Mucosa of descending colon (tissue), 3 donors: ENCODE measurements at regions not wholly inside any gene's neighbourhood (a gene's known extent, or its start where the extent isn't known, plus 50 kb on each side); places are given as distances from the start of the nearest gene placed in this dataset.

Source experiments
- ATAC-seq: fragments of 200-7000 bp; cut with Tn5 transposase; one replicate; pipeline ENCODE4 v1.9.1; 2020; ENCODE audit warnings: mild to moderate bottlenecking, moderate library complexity
- DNase-seq, 3 donors: peaks; one replicate each; pipeline ENCODE4 v3.0.0-alpha.2; 2020
- H3K36me3 ChIP-seq: fragments of 200-600 bp; one replicate; pipeline ENCODE4 v1.8.0; 2021; ENCODE audit warnings: low read depth, mild to moderate bottlenecking
- H3K4me1 ChIP-seq: fragments of 200-600 bp; one replicate; pipeline ENCODE4 v1.8.0; 2021; ENCODE audit warnings: low read depth, mild to moderate bottlenecking
- H3K4me3 ChIP-seq: fragments of 200-600 bp; one replicate; pipeline ENCODE4 v1.8.0; 2021; ENCODE audit warnings: mild to moderate bottlenecking
- H3K9me3 ChIP-seq: fragments of 200-600 bp; one replicate; pipeline ENCODE4 v1.8.0; 2021; ENCODE audit warnings: mild to moderate bottlenecking
- intact Hi-C, 2 donors: fragments of 100-400 bp; cut with DNase I in 1 of 2; cut with micrococcal nuclease in 1 of 2; formaldehyde crosslinking; loops; one replicate each; pipeline versions ENCODE4 v1.11.0 to v1.11.1; 2022; cut with DNase I, micrococcal nuclease
- TF ChIP-seq, protein P1 (sequence below): fragments of 200-600 bp; IDR thresholded peaks from one replicate; pipeline ENCODE4 v1.8.0; 2022; ENCODE audit warnings: antibody characterized with exemption, mild to moderate bottlenecking
- donor health status: DM: no; HTN: no; CAD: no; lungs with moderate emphysema.
- donor health status: DM: no; HTN: no; CAD: no.
- donor health status: DM: no; HTN: yes; CAD: no.

DNA sequence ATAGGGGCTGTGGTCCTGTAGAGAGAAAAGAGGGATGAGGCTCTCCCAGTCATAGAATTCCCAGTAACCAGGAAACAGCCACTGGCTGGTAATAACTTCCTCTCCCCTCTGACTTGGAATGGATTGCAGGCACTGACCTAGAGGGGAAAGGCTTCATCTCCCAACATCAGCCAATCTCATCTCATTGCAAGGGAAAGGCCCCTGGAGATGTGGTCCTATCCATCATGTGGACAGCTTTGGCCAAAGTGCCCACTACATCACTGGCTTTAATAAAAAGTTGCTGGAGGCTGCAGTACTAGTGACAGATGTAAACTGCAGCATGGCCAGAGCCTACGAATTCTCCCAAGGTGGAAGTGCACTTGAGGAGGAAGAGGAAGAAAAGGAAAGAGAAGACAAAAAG is 820.5 kb upstream of the CELF4 start:
- H3K4me1 ChIP-seq: no peaks in the 10 kb centered on the region
- intact Hi-C loops: no loop called here
- TF ChIP-seq, protein P1, sequence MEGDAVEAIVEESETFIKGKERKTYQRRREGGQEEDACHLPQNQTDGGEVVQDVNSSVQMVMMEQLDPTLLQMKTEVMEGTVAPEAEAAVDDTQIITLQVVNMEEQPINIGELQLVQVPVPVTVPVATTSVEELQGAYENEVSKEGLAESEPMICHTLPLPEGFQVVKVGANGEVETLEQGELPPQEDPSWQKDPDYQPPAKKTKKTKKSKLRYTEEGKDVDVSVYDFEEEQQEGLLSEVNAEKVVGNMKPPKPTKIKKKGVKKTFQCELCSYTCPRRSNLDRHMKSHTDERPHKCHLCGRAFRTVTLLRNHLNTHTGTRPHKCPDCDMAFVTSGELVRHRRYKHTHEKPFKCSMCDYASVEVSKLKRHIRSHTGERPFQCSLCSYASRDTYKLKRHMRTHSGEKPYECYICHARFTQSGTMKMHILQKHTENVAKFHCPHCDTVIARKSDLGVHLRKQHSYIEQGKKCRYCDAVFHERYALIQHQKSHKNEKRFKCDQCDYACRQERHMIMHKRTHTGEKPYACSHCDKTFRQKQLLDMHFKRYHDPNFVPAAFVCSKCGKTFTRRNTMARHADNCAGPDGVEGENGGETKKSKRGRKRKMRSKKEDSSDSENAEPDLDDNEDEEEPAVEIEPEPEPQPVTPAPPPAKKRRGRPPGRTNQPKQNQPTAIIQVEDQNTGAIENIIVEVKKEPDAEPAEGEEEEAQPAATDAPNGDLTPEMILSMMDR: no peak

DNA sequence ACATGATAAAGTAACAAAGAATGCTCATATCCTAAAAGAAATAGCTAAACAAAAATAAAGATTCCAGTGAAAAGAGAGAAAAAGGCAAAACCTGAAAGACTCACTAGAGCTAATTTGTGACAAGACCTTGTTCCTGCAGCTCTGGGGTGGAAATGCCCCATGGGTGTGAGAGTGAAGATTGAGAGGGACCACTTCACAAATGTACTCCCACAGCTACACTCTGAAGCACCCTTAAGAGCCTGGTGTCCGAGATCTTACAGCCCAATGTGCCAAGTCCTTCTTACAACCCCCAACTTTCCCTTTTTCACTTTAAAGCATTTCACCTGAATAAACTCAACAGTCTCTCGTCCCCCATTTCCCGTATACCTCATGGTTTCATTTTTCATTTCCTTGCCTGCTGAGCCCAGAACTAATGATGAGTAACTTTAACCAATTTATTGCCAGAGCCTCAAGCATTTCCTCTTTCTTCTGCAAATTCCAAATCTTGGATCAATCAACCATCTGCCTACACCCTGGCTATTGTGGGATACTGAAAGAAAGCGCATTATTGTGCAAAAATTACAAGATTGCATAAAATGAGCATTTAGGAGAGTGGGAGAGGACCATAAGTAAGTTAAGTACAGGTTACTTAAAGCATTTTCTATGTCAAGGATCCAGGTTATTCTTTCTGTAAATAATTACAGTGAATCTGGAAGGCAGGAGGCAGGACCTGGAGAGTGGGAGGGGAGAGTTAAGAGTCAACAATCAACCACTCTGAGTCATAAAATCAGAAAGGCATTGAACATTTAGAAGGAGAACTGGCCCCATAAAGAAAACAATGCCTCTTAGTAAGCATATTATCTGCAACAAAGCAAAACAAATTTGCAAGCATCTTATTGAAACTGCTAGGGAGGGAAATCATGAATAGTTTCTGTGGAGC is 804.4 kb upstream of the CELF4 start:
- H3K36me3 ChIP-seq: no peaks in the 10 kb centered on the region
- peaks cover 35% of the 10 kb centered on the region for H3K9me3 ChIP-seq
- H3K4me1 ChIP-seq: no peaks in the 10 kb centered on the region
- intact Hi-C loops: no loop called here
- ATAC-seq (no peak), DNase-seq (no peak)
- TF ChIP-seq, protein P1: no peak
- no peak overlapping the region for H3K4me3 ChIP-seq

More for the DNA sequence above, 820.5 kb upstream of the CELF4 start:
- Histone ChIP-seq H3K9me3 (peaks cover 22% of the 10 kb centered on the region), H3K4me3 (no peak overlapping the region), H3K36me3 (no peaks in the 10 kb centered on the region)
- ATAC-seq: no peak
- DNase-seq: no peak

DNA sequence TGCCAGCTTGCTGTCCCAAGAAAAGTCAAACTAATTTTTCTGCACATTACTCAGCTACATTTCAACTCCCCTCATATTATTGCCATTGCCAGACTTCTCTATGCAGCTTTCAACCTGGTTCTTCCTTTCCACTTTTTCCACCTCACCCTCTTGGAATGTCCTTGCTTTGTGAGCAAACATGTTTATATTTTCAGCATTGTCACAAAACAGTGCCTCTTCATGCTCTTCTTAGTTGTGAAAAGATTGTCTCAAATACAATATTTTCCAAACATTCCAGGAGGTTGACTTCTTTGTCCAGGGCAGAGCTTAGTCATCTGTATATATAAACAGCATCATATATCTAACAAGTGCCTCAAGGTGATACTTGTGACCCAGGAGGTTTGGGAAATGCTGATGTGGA is 803.3 kb upstream of the CELF4 start:
- TF ChIP-seq, protein P1: no peak
- no peak overlapping the region for H3K4me3 ChIP-seq
- intact Hi-C loops: no loop called here

DNA sequence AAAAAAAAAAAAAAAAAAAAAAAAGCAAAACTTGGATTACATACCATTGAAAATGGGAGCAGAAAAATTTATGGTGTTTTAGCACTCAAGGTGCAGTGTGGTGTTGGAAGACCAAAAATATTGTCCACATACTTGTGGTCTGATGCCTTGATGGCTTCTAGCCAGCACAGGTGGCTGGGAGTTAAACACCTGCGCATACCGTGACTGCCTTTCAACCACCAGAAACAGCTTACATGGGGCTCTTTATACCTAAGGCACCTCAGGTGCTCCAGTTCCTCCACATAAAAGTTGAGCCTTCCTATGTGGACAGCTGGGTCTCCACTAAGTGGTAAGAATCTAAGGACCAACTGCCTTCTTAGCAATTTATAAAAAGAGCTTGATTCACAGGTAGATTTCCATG is 802.6 kb upstream of the CELF4 start:
- Histone ChIP-seq H3K4me3 (no peak overlapping the region), H3K9me3 (peaks cover 35% of the 10 kb centered on the region), H3K36me3 (no peaks in the 10 kb centered on the region), H3K4me1 (no peaks in the 10 kb centered on the region)
- intact Hi-C loops: no loop called here
- TF ChIP-seq, protein P1: no peak
- ATAC-seq (no peak), DNase-seq (no peak)

More for the DNA sequence above, 803.3 kb upstream of the CELF4 start:
- ATAC-seq (no peak), DNase-seq (no peak)
- peaks cover 35% of the 10 kb centered on the region for H3K9me3 ChIP-seq
- no peaks in the 10 kb centered on the region for H3K4me1 ChIP-seq
- H3K36me3 ChIP-seq: no peaks in the 10 kb centered on the region

DNA sequence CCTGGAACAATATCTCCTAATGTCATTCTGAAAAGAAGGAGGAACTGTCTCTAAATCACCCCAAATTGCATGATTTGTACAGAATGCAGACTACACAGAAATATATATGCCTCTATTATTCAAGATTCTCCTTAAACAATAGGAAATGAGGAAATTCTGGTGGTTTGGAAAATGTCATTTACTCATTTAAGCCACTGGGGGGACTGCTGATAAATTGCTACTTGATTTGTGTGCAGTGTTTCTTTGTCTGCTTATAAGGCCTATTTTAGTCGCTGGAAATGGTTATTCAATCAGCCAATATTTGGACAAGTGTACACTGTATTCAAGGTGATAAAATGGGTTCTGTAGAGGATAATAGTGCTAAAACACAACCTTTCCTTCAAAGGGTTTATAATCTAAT is 801.9 kb upstream of the CELF4 start:
- DNase-seq: no peak
- TF ChIP-seq, protein P1: no peak
- intact Hi-C loops: no loop called here
- Histone ChIP-seq H3K4me1 (no peaks in the 10 kb centered on the region), H3K4me3 (no peak overlapping the region), H3K9me3 (peaks cover 40% of the 10 kb centered on the region), H3K36me3 (no peaks in the 10 kb centered on the region)
- no peak for ATAC-seq
